PC-9 (cell line): ENCODE measurements at regions not wholly inside any gene's neighbourhood (a gene's known extent, or its start where the extent isn't known, plus 50 kb on each side); places are given as distances from the start of the nearest gene placed in this dataset.

Source experiments
- BruUV-seq: library from RNA; stranded (reverse); fragments of 400-500 nt; replicated peaks from 2 replicates; lab custom pipeline; 2021; lab: Mats Ljungman, UMichigan
- CTCF ChIA-PET: fragments of 300-600 bp; sonication (Branson Sonifier 250); formaldehyde crosslinking; loops from one replicate; lab custom pipeline; 2022; ENCODE audit warnings: antibody characterized with exemption; lab: Charles Lee
- POLR2A ChIA-PET: fragments of 300-600 bp; sonication (Branson Sonifier 250); formaldehyde crosslinking; loops from one replicate; lab custom pipeline; 2022; ENCODE audit warnings: antibody characterized with exemption; ENCODE audit not compliant: unreplicated experiment; lab: Charles Lee
- DNase-seq, 2 experiments: peaks; one replicate each; pipeline versions ENCODE4 v3.0.0 to v3.0.0-alpha.2; 2015 to 2022; ENCODE audit warnings: mixed read lengths in 1 of 2
- H2AFZ ChIP-seq: fragments of 200-600 bp; sonication (generic); 2 replicates; pipeline ENCODE4 v1.8.1; 2017; ENCODE audit warnings: antibody characterized with exemption
- H3F3A ChIP-seq: fragments of 200-600 bp; sonication (generic); 2 replicates; pipeline ENCODE4 v1.8.1; 2017; ENCODE audit warnings: antibody characterized with exemption, mild to moderate bottlenecking, low read depth; ENCODE audit not compliant: insufficient read depth
- H3K27ac ChIP-seq: fragments of 200-600 bp; sonication (generic); 2 replicates; pipeline ENCODE4 v1.6.1; 2016; ENCODE audit warnings: mixed run types
- H3K27me3 ChIP-seq: fragments of 200-600 bp; sonication (generic); 2 replicates; pipeline ENCODE4 v1.6.1; 2016; ENCODE audit warnings: low read depth, mixed run types; ENCODE audit not compliant: insufficient read depth
- H3K36me3 ChIP-seq: fragments of 200-600 bp; sonication (generic); 2 replicates; pipeline ENCODE4 v1.6.1; 2016; ENCODE audit warnings: low read depth, mixed run types
- H3K4me1 ChIP-seq: fragments of 200-600 bp; sonication (generic); replicated peaks from 2 replicates; pipeline ENCODE4 v1.6.1; 2016; ENCODE audit warnings: mixed run types; ENCODE audit not compliant: insufficient read depth
- H3K4me2 ChIP-seq: fragments of 200-600 bp; sonication (generic); 2 replicates; pipeline ENCODE4 v1.6.1; 2017; ENCODE audit warnings: mixed run types
- H3K4me3 ChIP-seq: fragments of 200-600 bp; sonication (generic); 2 replicates; pipeline ENCODE4 v1.6.1; 2016; ENCODE audit warnings: mixed run types
- H3K79me2 ChIP-seq: fragments of 200-600 bp; sonication (generic); 2 replicates; pipeline ENCODE4 v1.6.1; 2017; ENCODE audit warnings: low read depth, mixed run types
- H3K9me2 ChIP-seq: fragments of 200-600 bp; sonication (generic); 2 replicates; pipeline ENCODE4 v1.8.1; 2017; ENCODE audit warnings: mild to moderate bottlenecking; ENCODE audit not compliant: insufficient read depth
- H3K9me3 ChIP-seq: fragments of 200-600 bp; sonication (generic); 2 replicates; pipeline ENCODE4 v1.8.1; 2016; ENCODE audit warnings: low read depth; ENCODE audit not compliant: insufficient read depth
- H4K20me1 ChIP-seq: fragments of 200-600 bp; sonication (generic); 2 replicates; pipeline ENCODE4 v1.8.1; 2017; ENCODE audit not compliant: insufficient read depth
- EZH2 ChIP-seq: fragments of 200-600 bp; sonication (generic); IDR thresholded peaks from 2 replicates; pipeline ENCODE4 v1.8.0; 2017; ENCODE audit warnings: antibody characterized with exemption, low read depth
- intact Hi-C: fragments of 100-400 bp; cut with micrococcal nuclease; formaldehyde crosslinking; loops from one replicate; pipeline ENCODE4 v1.10.0; 2022; ENCODE audit not compliant: unreplicated experiment
- TF ChIP-seq, protein P1 (sequence below): fragments of 200-600 bp; sonication (generic); conservative IDR thresholded peaks from 2 replicates; pipeline ENCODE4 v1.6.1; 2017; ENCODE audit warnings: mixed run types, antibody characterized with exemption, mild to moderate bottlenecking, moderate library complexity

DNA sequence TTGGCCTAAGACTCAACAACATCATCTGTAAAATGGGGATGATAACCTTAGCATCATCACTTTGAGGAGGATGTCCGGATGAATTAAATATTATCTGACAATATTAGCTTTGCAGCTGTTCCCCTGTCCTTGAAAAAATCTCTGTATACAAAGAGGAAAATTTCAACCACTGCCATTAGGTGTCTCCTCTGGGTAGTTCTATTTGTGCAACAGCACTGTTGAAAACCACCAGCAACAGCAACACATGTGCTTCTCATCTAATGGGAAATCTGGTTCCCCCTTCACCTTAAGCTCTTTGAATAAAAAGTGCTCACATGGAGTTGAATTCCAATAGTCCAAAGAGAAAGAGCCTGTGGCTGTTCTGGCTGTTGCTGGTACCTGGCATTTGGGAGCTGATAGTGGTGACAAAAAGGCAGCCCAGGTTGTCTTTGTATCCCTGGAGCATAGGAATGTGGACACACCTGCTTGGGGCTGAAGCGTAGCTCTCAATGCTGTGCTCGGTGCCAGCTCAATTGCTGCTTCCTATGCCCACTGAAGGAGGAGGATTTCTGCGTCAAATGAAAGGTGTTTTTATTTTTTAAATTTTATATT, 322.1 kb upstream of the MSX2 start:
- H3F3A ChIP-seq = no peaks in the 10 kb centered on the region
- no peaks in the 10 kb centered on the region for H4K20me1 ChIP-seq
- peaks cover 28% of the 10 kb centered on the region; the same call in 1 of the 2 replicates for H3K27me3 ChIP-seq
- H3K4me2 ChIP-seq = peak overlapping the region; percentile 29; the same call in 1 of the 2 replicates
- H3K4me1 ChIP-seq = no peaks in the 10 kb centered on the region
- H3K36me3 ChIP-seq = no peaks in the 10 kb centered on the region
- TF ChIP-seq, protein P1, sequence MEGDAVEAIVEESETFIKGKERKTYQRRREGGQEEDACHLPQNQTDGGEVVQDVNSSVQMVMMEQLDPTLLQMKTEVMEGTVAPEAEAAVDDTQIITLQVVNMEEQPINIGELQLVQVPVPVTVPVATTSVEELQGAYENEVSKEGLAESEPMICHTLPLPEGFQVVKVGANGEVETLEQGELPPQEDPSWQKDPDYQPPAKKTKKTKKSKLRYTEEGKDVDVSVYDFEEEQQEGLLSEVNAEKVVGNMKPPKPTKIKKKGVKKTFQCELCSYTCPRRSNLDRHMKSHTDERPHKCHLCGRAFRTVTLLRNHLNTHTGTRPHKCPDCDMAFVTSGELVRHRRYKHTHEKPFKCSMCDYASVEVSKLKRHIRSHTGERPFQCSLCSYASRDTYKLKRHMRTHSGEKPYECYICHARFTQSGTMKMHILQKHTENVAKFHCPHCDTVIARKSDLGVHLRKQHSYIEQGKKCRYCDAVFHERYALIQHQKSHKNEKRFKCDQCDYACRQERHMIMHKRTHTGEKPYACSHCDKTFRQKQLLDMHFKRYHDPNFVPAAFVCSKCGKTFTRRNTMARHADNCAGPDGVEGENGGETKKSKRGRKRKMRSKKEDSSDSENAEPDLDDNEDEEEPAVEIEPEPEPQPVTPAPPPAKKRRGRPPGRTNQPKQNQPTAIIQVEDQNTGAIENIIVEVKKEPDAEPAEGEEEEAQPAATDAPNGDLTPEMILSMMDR = no peak; the same call in 1 of the 2 replicates
- TF ChIP-seq EZH2 = no peak
- no peaks in the 10 kb centered on the region for H3K9me3 ChIP-seq
- H3K9me2 ChIP-seq = no peaks in the 10 kb centered on the region
- H3K27ac ChIP-seq = no peak overlapping the region
- ChIA-PET POLR2A (no interaction called here), CTCF (interaction anchor here (1.0 kb wide), 1 partner anchor 17 kb away, joined by 3 read pairs; no protein-coding TSS in a partner anchor)
- DNase-seq = peak in 1 of 2 experiments; percentile 16
- H3K4me3 ChIP-seq = no peak overlapping the region
- no TSS peak for BruUV-seq
- H3K79me2 ChIP-seq = no peaks in the 10 kb centered on the region
- H2AFZ ChIP-seq = no peak overlapping the region
- intact Hi-C loops = no loop called here

DNA sequence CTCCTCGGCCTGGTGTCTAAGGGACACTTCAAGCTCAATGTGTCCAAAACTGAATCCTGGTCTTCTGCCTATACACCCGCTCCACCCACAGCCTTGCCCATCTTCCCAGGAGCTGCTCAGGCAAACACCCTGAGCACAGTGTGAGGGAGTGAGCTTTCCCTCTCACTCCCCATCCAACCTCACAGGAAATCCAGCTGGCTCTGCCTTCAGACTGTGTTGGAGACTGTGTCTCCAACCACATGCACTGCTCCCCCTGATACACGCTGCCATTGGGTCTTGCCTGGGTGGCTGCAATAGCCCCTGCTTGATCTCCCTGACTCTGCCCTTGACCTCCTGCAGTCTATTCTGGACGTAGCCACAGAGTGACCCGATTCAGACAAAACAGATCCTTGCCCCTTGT, 319.5 kb upstream of the MSX2 start:
- H3K27me3 ChIP-seq = peaks cover 24% of the 10 kb centered on the region; the same call in 1 of the 2 replicates
- no peak overlapping the region for H3K27ac ChIP-seq
- CTCF ChIA-PET = no interaction called here
- H3K79me2 ChIP-seq = no peaks in the 10 kb centered on the region
- H3K4me2 ChIP-seq = no peak overlapping the region
- TF ChIP-seq, protein P1 = no peak
- no peak for TF ChIP-seq EZH2
- H3K9me3 ChIP-seq = no peaks in the 10 kb centered on the region
- no peaks in the 10 kb centered on the region for H4K20me1 ChIP-seq
- no peaks in the 10 kb centered on the region for H3K36me3 ChIP-seq
- no peak overlapping the region for H3K4me3 ChIP-seq
- peaks cover 3% of the 10 kb centered on the region; the same call in 1 of the 2 replicates for H3F3A ChIP-seq
- POLR2A ChIA-PET = no interaction called here
- BruUV-seq = no TSS peak
- DNase-seq = no peak
- H3K9me2 ChIP-seq = no peaks in the 10 kb centered on the region
- no peaks in the 10 kb centered on the region for H3K4me1 ChIP-seq
- intact Hi-C loops = no loop called here
- H2AFZ ChIP-seq = no peak overlapping the region

DNA sequence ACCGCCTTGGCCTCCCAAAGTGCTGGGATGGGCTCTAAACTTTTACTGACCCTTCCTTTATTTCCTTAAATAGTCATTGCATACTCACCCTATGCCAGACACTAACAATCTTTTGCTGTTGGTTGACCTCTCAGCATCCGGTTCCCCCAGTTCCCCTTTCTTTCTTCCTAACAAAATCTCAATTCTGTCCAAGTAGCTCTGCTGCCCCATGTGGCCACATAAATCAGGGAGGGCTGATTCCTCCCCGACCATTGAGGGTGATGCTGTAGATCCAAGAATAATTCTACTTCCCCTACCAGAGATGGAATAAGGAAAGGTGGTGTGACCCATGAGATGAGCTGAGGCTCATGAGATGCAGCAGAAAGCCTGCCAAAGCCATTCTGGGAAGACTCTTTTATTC, 315.3 kb upstream of the MSX2 start:
- CTCF ChIA-PET = no interaction called here
- Histone ChIP-seq H3K4me3 (no peak overlapping the region), H4K20me1 (no peaks in the 10 kb centered on the region), H3K27me3 (peaks cover 13% of the 10 kb centered on the region; the same call in 1 of the 2 replicates), H3K36me3 (no peaks in the 10 kb centered on the region), H3K9me3 (no peaks in the 10 kb centered on the region), H3K79me2 (no peaks in the 10 kb centered on the region), H3K9me2 (no peaks in the 10 kb centered on the region), H3K27ac (no peak overlapping the region), H2AFZ (no peak overlapping the region), H3K4me2 (no peak overlapping the region), H3F3A (peaks cover 6% of the 10 kb centered on the region; the same call in 1 of the 2 replicates), H3K4me1 (0 out of 2 replicates have a peak, but pooled peaks cover 10% of the 10 kb centered on the region)
- no peak for TF ChIP-seq EZH2
- TF ChIP-seq, protein P1 = no peak
- DNase-seq = no peak
- BruUV-seq = no TSS peak
- POLR2A ChIA-PET = no interaction called here
- intact Hi-C loops = no loop called here
